KMS-11 (cell line): ENCODE measurements at regions not wholly inside any gene's neighbourhood (a gene's known extent, or its start where the extent isn't known, plus 50 kb on each side); places are given as distances from the start of the nearest gene placed in this dataset.
A peak's percentile ranks its signal among the peaks of the same experiment; 100 is the strongest.

Experiments used
- H2AFZ ChIP-seq: fragments of 200-600 bp; sonication (generic); 2 replicates; pipeline ENCODE4 v1.6.1; 2016; ENCODE audit warnings: antibody characterized with exemption, mixed run types, low read depth
- H3K27ac ChIP-seq: fragments of 200-600 bp; sonication (generic); 2 replicates; pipeline ENCODE4 v1.6.1; 2016; ENCODE audit warnings: mild to moderate bottlenecking, mixed run types
- H3K27me3 ChIP-seq: fragments of 200-600 bp; sonication (generic); 2 replicates; pipeline ENCODE4 v1.6.1; 2017; ENCODE audit warnings: mild to moderate bottlenecking, low read depth, mixed run types, moderate library complexity; ENCODE audit not compliant: insufficient read depth
- H3K36me3 ChIP-seq: fragments of 200-600 bp; sonication (generic); 2 replicates; pipeline ENCODE4 v1.6.1; 2017; ENCODE audit warnings: mild to moderate bottlenecking, mixed run types; ENCODE audit not compliant: insufficient read depth
- H3K4me1 ChIP-seq: fragments of 200-600 bp; sonication (generic); 2 replicates; pipeline ENCODE4 v1.6.1; 2016; ENCODE audit warnings: mild to moderate bottlenecking, low read depth, mixed run types; ENCODE audit not compliant: poor library complexity, severe bottlenecking
- H3K4me2 ChIP-seq: fragments of 200-600 bp; sonication (generic); 2 replicates; pipeline ENCODE4 v1.7.0; 2016; ENCODE audit warnings: mild to moderate bottlenecking, mixed run types
- H3K4me3 ChIP-seq: fragments of 200-600 bp; sonication (generic); IDR thresholded peaks from 2 replicates; pipeline ENCODE4 v1.6.1; 2017; ENCODE audit warnings: low read depth, low read length, mixed read lengths; ENCODE audit not compliant: insufficient read depth
- H3K79me2 ChIP-seq: fragments of 200-600 bp; sonication (generic); 2 replicates; pipeline ENCODE4 v1.6.1; 2016; ENCODE audit warnings: low read depth, mixed run types; ENCODE audit not compliant: insufficient read depth
- H3K9ac ChIP-seq: fragments of 200-600 bp; sonication (generic); 2 replicates; pipeline ENCODE4 v1.6.1; 2016; ENCODE audit warnings: mild to moderate bottlenecking, mixed run types
- H4K20me1 ChIP-seq: fragments of 200-600 bp; sonication (generic); 2 replicates; pipeline ENCODE4 v1.6.1; 2016; ENCODE audit warnings: mild to moderate bottlenecking, mixed run types; ENCODE audit not compliant: insufficient read depth
- CTCF ChIP-seq: fragments of 200-600 bp; sonication (generic); conservative IDR thresholded peaks from 2 replicates; pipeline ENCODE4 v1.6.1; 2017; ENCODE audit warnings: low read depth, mild to moderate bottlenecking, antibody characterized with exemption, low read length, moderate library complexity, mixed read lengths

- no peak overlapping the region for H2AFZ ChIP-seq
Measured at GRCh38 chr12:59166457-59166856, 246.2 kb upstream of the LRIG3 start.

GRCh38 chr12:59164991-59165718, 244.9 kb upstream of the LRIG3 start:
- Histone ChIP-seq H3K4me2 (no peak overlapping the region), H3K4me3 (no peak overlapping the region), H4K20me1 (no peaks in the 10 kb centered on the region), H3K27ac (no peak overlapping the region), H3K27me3 (no peaks in the 10 kb centered on the region), H3K9ac (no peak overlapping the region), H3K79me2 (no peaks in the 10 kb centered on the region), H3K36me3 (no peaks in the 10 kb centered on the region), H2AFZ (no peak overlapping the region), H3K4me1 (no peaks in the 10 kb centered on the region)
- TF ChIP-seq CTCF = peak; percentile 85

More at GRCh38 chr12:59166457-59166856, 246.2 kb upstream of the LRIG3 start:
- H3K4me1 ChIP-seq = no peaks in the 10 kb centered on the region
- no peak overlapping the region for H3K9ac ChIP-seq
- no peaks in the 10 kb centered on the region for H3K27me3 ChIP-seq
- TF ChIP-seq CTCF = no peak
- H3K79me2 ChIP-seq = no peaks in the 10 kb centered on the region
- H3K27ac ChIP-seq = no peak overlapping the region
- H3K36me3 ChIP-seq = no peaks in the 10 kb centered on the region
- no peaks in the 10 kb centered on the region for H4K20me1 ChIP-seq
- no peak overlapping the region for H3K4me3 ChIP-seq
- H3K4me2 ChIP-seq = no peak overlapping the region

- no peaks in the 10 kb centered on the region for H3K27me3 ChIP-seq
- H4K20me1 ChIP-seq = no peaks in the 10 kb centered on the region
- no peaks in the 10 kb centered on the region for H3K4me1 ChIP-seq
- no peak overlapping the region for H2AFZ ChIP-seq
- no peak overlapping the region for H3K9ac ChIP-seq
- no peaks in the 10 kb centered on the region for H3K36me3 ChIP-seq
- no peak overlapping the region for H3K4me3 ChIP-seq
- H3K4me2 ChIP-seq = no peak overlapping the region
- H3K27ac ChIP-seq = no peak overlapping the region
- H3K79me2 ChIP-seq = no peaks in the 10 kb centered on the region
- TF ChIP-seq CTCF = no peak
Measured at GRCh38 chr12:59164226-59164625, 243.9 kb upstream of the LRIG3 start.

DNA sequence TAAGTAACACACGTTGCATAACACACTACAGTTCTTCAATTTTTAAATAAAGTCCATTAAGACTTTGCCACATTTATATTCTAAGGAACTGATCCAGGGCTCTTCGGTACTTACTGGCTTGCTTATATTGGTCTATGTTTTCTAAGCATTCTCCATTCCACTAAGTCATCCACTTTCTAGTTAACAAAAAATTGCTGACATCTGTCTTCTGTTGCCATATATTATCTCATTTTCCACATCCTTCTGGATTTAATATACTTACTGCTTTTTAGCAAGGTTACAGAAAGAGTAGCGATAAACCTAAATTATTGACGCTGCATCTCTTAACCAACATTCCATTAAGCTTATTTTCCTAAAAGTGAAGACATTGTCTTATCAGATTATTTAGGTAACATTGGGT, 238.4 kb upstream of the LRIG3 start:
- no peak overlapping the region for H3K4me3 ChIP-seq
- no peaks in the 10 kb centered on the region for H3K4me1 ChIP-seq
- TF ChIP-seq CTCF = no peak
- no peak overlapping the region for H3K9ac ChIP-seq
- no peaks in the 10 kb centered on the region for H3K79me2 ChIP-seq
- no peaks in the 10 kb centered on the region for H3K27me3 ChIP-seq
- H3K36me3 ChIP-seq = no peaks in the 10 kb centered on the region
- no peak overlapping the region for H3K4me2 ChIP-seq
- no peaks in the 10 kb centered on the region for H4K20me1 ChIP-seq
- no peak overlapping the region for H3K27ac ChIP-seq
- no peak overlapping the region for H2AFZ ChIP-seq
